Glutamatergic neuron (in vitro differentiated cells): ENCODE measurements at regions not wholly inside any gene's neighbourhood (a gene's known extent, or its start where the extent isn't known, plus 50 kb on each side); places are given as distances from the start of the nearest gene placed in this dataset.

Experiments used
- DNase-seq: peaks from one replicate; pipeline ENCODE4 v3.0.0; 2022
- H3K27ac Mint-ChIP-seq: one replicate; pipeline ENCODE4 v1.8.0; 2020; ENCODE audit warnings: mild to moderate bottlenecking, mixed read lengths, inconsistent platforms; ENCODE audit not compliant: unreplicated experiment
- H3K27me3 Mint-ChIP-seq: one replicate; pipeline ENCODE4 v1.8.0; 2020; ENCODE audit warnings: mild to moderate bottlenecking, moderate library complexity, mixed read lengths, inconsistent platforms; ENCODE audit not compliant: unreplicated experiment
- H3K36me3 Mint-ChIP-seq: one replicate; pipeline ENCODE4 v1.8.0; 2020; ENCODE audit warnings: mild to moderate bottlenecking, mixed read lengths, inconsistent platforms; ENCODE audit not compliant: unreplicated experiment
- H3K4me1 Mint-ChIP-seq: one replicate; pipeline ENCODE4 v1.8.0; 2020; ENCODE audit warnings: mild to moderate bottlenecking, low read depth, mixed read lengths, inconsistent platforms; ENCODE audit not compliant: unreplicated experiment
- H3K4me3 Mint-ChIP-seq: one replicate; pipeline ENCODE4 v1.8.0; 2020; ENCODE audit warnings: mild to moderate bottlenecking, mixed read lengths, inconsistent platforms; ENCODE audit not compliant: unreplicated experiment
- H3K9me3 Mint-ChIP-seq: one replicate; pipeline ENCODE4 v1.8.0; 2020; ENCODE audit warnings: mild to moderate bottlenecking, moderate library complexity, mixed read lengths, inconsistent platforms; ENCODE audit not compliant: unreplicated experiment
- TF ChIP-seq, protein P1 (sequence below): fragments of 200-600 bp; sonication (generic); IDR thresholded peaks from one replicate; pipeline ENCODE4 v1.5.0; 2021; ENCODE audit not compliant: partially characterized antibody, unreplicated experiment

DNA sequence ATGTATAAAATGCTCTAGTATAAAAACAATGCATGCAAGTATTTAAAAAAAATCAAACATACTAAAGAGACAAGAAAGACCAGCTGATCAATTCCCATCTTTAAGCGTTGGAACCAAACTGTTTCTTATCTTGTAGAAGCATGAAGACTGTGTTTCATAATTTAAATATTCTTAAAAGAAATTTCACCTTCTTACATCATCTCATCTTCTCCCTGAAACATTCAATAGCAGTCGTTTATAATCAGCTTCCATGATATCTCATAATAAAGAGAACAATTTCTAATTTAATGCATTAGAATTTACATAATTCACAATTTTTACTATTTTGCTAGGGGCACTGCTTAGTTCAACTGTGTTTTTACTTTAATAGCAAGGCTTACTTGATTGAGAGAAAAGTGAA is 468.1 kb upstream of the MARCKS start:
- DNase-seq = no peak
- H3K4me3 Mint-ChIP-seq = no peak overlapping the region
- no peaks in the 10 kb centered on the region for H3K36me3 Mint-ChIP-seq
- TF ChIP-seq, protein P1, sequence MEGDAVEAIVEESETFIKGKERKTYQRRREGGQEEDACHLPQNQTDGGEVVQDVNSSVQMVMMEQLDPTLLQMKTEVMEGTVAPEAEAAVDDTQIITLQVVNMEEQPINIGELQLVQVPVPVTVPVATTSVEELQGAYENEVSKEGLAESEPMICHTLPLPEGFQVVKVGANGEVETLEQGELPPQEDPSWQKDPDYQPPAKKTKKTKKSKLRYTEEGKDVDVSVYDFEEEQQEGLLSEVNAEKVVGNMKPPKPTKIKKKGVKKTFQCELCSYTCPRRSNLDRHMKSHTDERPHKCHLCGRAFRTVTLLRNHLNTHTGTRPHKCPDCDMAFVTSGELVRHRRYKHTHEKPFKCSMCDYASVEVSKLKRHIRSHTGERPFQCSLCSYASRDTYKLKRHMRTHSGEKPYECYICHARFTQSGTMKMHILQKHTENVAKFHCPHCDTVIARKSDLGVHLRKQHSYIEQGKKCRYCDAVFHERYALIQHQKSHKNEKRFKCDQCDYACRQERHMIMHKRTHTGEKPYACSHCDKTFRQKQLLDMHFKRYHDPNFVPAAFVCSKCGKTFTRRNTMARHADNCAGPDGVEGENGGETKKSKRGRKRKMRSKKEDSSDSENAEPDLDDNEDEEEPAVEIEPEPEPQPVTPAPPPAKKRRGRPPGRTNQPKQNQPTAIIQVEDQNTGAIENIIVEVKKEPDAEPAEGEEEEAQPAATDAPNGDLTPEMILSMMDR = no peak
- H3K4me1 Mint-ChIP-seq = no peaks in the 10 kb centered on the region
- H3K9me3 Mint-ChIP-seq = no peaks in the 10 kb centered on the region
- H3K27ac Mint-ChIP-seq = no peak overlapping the region
- peaks cover 2% of the 10 kb centered on the region for H3K27me3 Mint-ChIP-seq

DNA sequence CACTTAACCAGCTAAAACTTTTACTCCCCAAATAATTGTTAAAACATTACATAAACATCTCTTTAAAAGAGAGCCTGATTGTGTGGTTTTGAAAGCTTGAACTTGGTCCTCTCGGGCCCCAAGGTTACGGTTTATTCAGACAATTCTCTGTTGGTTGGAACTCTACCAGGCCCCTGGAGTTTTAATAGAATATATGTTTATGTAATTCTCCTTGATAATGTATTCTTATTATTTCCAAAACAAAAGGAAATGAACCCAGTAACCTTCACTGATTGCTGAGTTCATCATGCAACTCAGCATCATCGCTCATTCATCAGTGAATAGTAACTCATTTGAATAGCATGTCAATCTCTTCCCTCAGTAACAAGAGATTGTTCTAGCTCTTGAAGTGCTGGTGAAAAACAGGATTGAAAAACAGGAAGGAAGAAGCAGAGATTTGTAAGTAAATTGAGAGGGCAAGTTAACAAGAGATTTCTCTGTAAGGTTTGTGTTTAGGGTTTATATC is 464.5 kb upstream of the MARCKS start:
- no peak overlapping the region for H3K4me3 Mint-ChIP-seq
- no peak for DNase-seq
- no peaks in the 10 kb centered on the region for H3K9me3 Mint-ChIP-seq
- H3K27me3 Mint-ChIP-seq = peaks cover 2% of the 10 kb centered on the region
- no peaks in the 10 kb centered on the region for H3K36me3 Mint-ChIP-seq
- TF ChIP-seq, protein P1 = no peak
- H3K27ac Mint-ChIP-seq = no peak overlapping the region
- H3K4me1 Mint-ChIP-seq = no peaks in the 10 kb centered on the region

DNA sequence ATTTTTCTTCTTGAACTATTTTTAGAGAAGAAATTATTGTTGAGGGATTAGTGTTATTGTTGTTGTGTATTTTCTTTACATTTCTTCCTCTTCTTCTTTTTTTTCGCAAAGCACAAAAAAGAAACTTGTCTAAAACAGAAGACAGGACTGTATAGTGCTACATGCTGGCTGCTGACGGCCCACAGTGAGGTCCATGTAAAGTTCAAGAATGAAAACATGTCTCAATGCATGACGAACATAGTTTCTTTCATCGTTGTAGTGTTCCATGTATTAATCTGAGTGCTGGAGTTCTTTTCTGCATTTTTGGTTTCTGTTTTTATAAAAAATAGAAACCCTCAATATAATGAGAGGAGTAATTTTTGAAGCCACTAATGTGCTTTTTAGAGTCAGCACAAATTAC is 462.9 kb upstream of the MARCKS start:
- Mint-ChIP-seq H3K27ac (no peak overlapping the region), H3K27me3 (peaks cover 2% of the 10 kb centered on the region), H3K4me1 (no peaks in the 10 kb centered on the region), H3K9me3 (no peaks in the 10 kb centered on the region), H3K36me3 (no peaks in the 10 kb centered on the region), H3K4me3 (no peak overlapping the region)
- no peak for DNase-seq
- TF ChIP-seq, protein P1 = no peak

DNA sequence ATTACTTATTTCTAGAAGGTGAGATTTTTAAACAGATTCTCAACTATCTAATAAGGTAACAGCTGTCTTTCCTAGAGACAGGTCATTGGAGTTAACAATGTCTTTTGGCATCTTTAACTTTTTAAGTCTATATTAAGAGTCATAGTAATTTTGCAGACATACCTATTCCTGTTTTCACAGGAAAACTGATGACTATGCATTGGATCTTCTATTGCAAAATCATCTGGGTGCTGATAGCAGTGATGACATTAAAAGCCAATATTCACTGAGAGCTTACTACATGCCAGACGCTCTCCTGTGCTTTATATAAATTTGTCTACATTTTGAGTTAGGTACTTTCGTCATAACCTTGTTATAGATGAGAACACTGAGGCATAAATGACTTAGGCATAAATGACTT is 462.4 kb upstream of the MARCKS start:
- Mint-ChIP-seq H3K4me3 (no peak overlapping the region), H3K27me3 (no peaks in the 10 kb centered on the region), H3K27ac (no peak overlapping the region), H3K36me3 (no peaks in the 10 kb centered on the region), H3K9me3 (no peaks in the 10 kb centered on the region), H3K4me1 (no peaks in the 10 kb centered on the region)
- TF ChIP-seq, protein P1 = no peak
- no peak for DNase-seq

DNA sequence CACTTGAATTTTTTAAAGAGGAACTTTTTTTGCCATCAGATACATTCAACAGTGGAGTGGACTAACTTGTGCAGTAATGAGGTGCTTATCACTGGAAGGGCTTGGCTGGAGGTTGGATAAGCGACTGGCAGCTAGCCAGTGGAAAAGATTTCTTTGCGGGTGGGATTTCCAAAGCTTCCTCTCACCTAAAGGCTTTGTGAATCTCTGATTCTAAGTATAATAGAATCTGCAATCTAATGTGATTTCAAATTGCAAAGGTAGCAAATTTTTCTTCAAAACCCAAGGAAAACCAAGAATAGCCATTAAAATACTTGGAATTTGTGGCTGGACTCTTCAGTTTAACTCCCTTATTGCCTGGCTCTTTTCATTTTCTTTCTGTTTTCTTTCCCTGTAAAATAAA is 460.4 kb upstream of the MARCKS start:
- Mint-ChIP-seq H3K4me1 (no peaks in the 10 kb centered on the region), H3K27ac (no peak overlapping the region), H3K36me3 (no peaks in the 10 kb centered on the region), H3K9me3 (no peaks in the 10 kb centered on the region), H3K27me3 (no peaks in the 10 kb centered on the region), H3K4me3 (no peak overlapping the region)
- no peak for DNase-seq
- TF ChIP-seq, protein P1 = no peak
